K562 (cell line): ENCODE measurements at regions not wholly inside any gene's neighbourhood (a gene's known extent, or its start where the extent isn't known, plus 50 kb on each side); places are given as distances from the start of the nearest gene placed in this dataset.

Experiments used
- ATAC-seq: fragments of 200-7000 bp; cut with Tn5 transposase; 3 replicates; pipeline ENCODE4 v1.9.1; 2020; ENCODE audit warnings: moderate library complexity
- BruUV-seq: library from RNA; stranded (reverse); fragments of 400-500 nt; replicated peaks from 2 replicates; lab custom pipeline; 2021; lab: Mats Ljungman, UMichigan
- CTCF ChIA-PET: fragments of 300-600 bp; formaldehyde crosslinking; extraction: SDS; loops from one replicate; lab custom pipeline; 2021; ENCODE audit warnings: low intra/inter-chr PET ratio; lab: Yijun Ruan, JAX
- POLR2A ChIA-PET: fragments of 300-600, 350-650 bp; sonication (Branson Sonifier 250); formaldehyde crosslinking; extraction: SDS; loops from one replicate; lab custom pipeline; 2021; ENCODE audit warnings: antibody characterized with exemption, inconsistent platforms; lab: Yijun Ruan, JAX
- DNase-seq, 4 experiments: peaks; one replicate each; pipeline versions ENCODE4 v3.0.0 to v3.0.0-alpha.2; 2011 to 2018; ENCODE audit warnings: low spot score in 3 of 4, mixed read lengths in 3 of 4; ENCODE audit errors: extremely low read depth in 1 of 4
- FAIRE-seq: peaks from 2 replicates; lab custom pipeline; 2011; peaks lifted over from hg19 to GRCh38; lab: Jason Lieb, UNC
- H2AFZ ChIP-seq: 2 replicates; pipeline ENCODE4 v1.6.0; 2011; ENCODE audit warnings: low read depth, low read length, control low read depth, inconsistent platforms
- H3K27ac ChIP-seq: fragments of 200-600 bp; 3 replicates; pipeline ENCODE4 v1.8.0; 2011; ENCODE audit warnings: low read depth, mild to moderate bottlenecking, control low read depth, inconsistent platforms, low read length, moderate library complexity, mixed read lengths; ENCODE audit errors: extremely low read depth
- H3K27me3 ChIP-seq, 2 experiments: fragments of 300-600 bp in 1 of 2; 2 replicates in 1 of 2; 3 replicates in 1 of 2; pipeline versions ENCODE4 v1.6.0 to v1.8.0; 2011; ENCODE audit warnings: inconsistent platforms in 2 of 2, low read length in 2 of 2, mild to moderate bottlenecking in 1 of 2, mixed read lengths in 1 of 2, moderate library complexity in 1 of 2; ENCODE audit not compliant: control insufficient read depth in 2 of 2, insufficient read depth in 2 of 2
- H3K36me3 ChIP-seq: fragments of 300-600 bp; 3 replicates; pipeline ENCODE4 v1.8.0; 2011; ENCODE audit warnings: mild to moderate bottlenecking, low read length, inconsistent platforms; ENCODE audit not compliant: control insufficient read depth, insufficient read depth
- H3K4me1 ChIP-seq, 2 experiments: fragments of 200-600 bp in 1 of 2; replicated peaks in 1 of 2; 2 replicates in 1 of 2; 3 replicates in 1 of 2; pipeline versions ENCODE4 v1.5.1 to v1.8.0; 2011; ENCODE audit warnings: inconsistent platforms in 2 of 2, low read length in 2 of 2, mild to moderate bottlenecking in 1 of 2, mixed read lengths in 1 of 2, moderate library complexity in 1 of 2; ENCODE audit not compliant: control insufficient read depth in 2 of 2, insufficient read depth in 2 of 2
- H3K4me2 ChIP-seq: 2 replicates; pipeline ENCODE4 v1.6.1; 2011; ENCODE audit warnings: low read length, control low read depth, inconsistent platforms, mixed read lengths; ENCODE audit not compliant: insufficient read depth
- H3K4me3 ChIP-seq: fragments of 200-600 bp; sonication (generic), shearing (Covaris generic); 2 replicates; pipeline ENCODE4 v1.5.1; 2016; ENCODE audit warnings: control low read depth, inconsistent platforms
- H3K79me2 ChIP-seq: fragments of 200-600 bp; 3 replicates; pipeline ENCODE4 v1.8.0; 2011; ENCODE audit warnings: low read length, inconsistent platforms; ENCODE audit not compliant: control insufficient read depth, insufficient read depth
- H3K9ac ChIP-seq, 2 experiments: 2 replicates each; pipeline versions ENCODE4 v1.6.0 to v1.6.1; 2011; ENCODE audit warnings: low read depth in 2 of 2, low read length in 2 of 2, control low read depth in 1 of 2, inconsistent platforms in 1 of 2, mild to moderate bottlenecking in 1 of 2, mixed read lengths in 1 of 2; ENCODE audit not compliant: insufficient read depth in 1 of 2
- H3K9me1 ChIP-seq: one replicate; pipeline ENCODE4 v1.6.0; 2011; ENCODE audit warnings: inconsistent platforms, mild to moderate bottlenecking, low read length, moderate library complexity; ENCODE audit not compliant: control insufficient read depth, insufficient read depth
- H3K9me3 ChIP-seq: replicated peaks from 2 replicates; pipeline ENCODE4 v1.5.1; 2011; ENCODE audit warnings: low read depth, low read length, inconsistent platforms; ENCODE audit not compliant: control insufficient read depth, insufficient read depth
- H4K20me1 ChIP-seq: replicated peaks from 2 replicates; pipeline ENCODE4 v1.6.1; 2011; ENCODE audit warnings: low read length, inconsistent platforms, mixed read lengths; ENCODE audit not compliant: control insufficient read depth, insufficient read depth
- FOSL1 ChIP-seq: fragments of 200-800 bp; sonication (Bioruptor generic); conservative IDR thresholded peaks from 2 replicates; pipeline ENCODE4 v1.6.1; 2016; ENCODE audit warnings: missing genetic modification characterization, missing compliant biosample characterization
- RBM14 ChIP-seq: fragments of 200-400 bp; formaldehyde crosslinking; IDR thresholded peaks from 2 replicates; pipeline ENCODE4 v1.6.1; 2018; ENCODE audit warnings: low read depth, mild to moderate bottlenecking, low read length, moderate library complexity, borderline replicate concordance; ENCODE audit not compliant: insufficient read depth
- USF2 ChIP-seq: sonication (generic); formaldehyde crosslinking; IDR thresholded peaks from 2 replicates; pipeline ENCODE4 v1.5.0; 2020; ENCODE audit warnings: missing genetic modification reagents
- WGBS: fragments of 100-300 bp; shearing (Covaris generic); methylation state at CpG from one replicate; pipeline ENCODE4 v1.1.6; 2016; ENCODE audit warnings: low coverage, mixed read lengths; ENCODE audit not compliant: insufficient coverage; ENCODE audit errors: missing lambda C conversion rate; 5-methylcytosine and 5-hydroxymethylcytosine counted together
- in situ Hi-C: fragments of 300-500 bp; cut with MboI; formaldehyde crosslinking; loops from 4 replicates; pipeline ENCODE4 v1.15.0; 2018; ENCODE audit warnings: inconsistent platforms, mixed read lengths
- intact Hi-C: fragments of 100-400 bp; cut with micrococcal nuclease; formaldehyde crosslinking; loops from 2 replicates; pipeline ENCODE4 v1.14.2; 2022
- TF ChIP-seq, protein P1 (sequence below): fragments of 250-450 bp; sonication (Bioruptor Pico); IDR thresholded peaks from 2 replicates; pipeline ENCODE4 v1.5.0; 2021

GRCh38 chr7:25642849-25643248 is 414.6 kb upstream of the NPVF start:
- in situ Hi-C loops (no loop called here), intact Hi-C loops (no loop called here)
- Histone ChIP-seq H3K9me3 (no peaks in the 10 kb centered on the region), H3K27me3 (no peaks in the 10 kb centered on the region), H3K9me1 (no peaks in the 10 kb centered on the region), H3K4me1 (peaks cover 0 to 24% of the 10 kb centered on the region in 2 experiments; a peak in 3 of 5 replicates), H3K4me3 (no peak overlapping the region), H3K36me3 (no peaks in the 10 kb centered on the region), H2AFZ (no peak overlapping the region), H3K9ac (no peak overlapping the region), H3K27ac (no peak overlapping the region), H4K20me1 (no peaks in the 10 kb centered on the region), H3K4me2 (no peak overlapping the region), H3K79me2 (no peaks in the 10 kb centered on the region)
- ATAC-seq (no peak), DNase-seq (no peak), FAIRE-seq (no peak)
- BruUV-seq = no TSS peak
- CTCF ChIA-PET = interaction anchor here (0.7 kb wide), 1 partner anchor 8 kb away, joined by 3 read pairs; no protein-coding TSS in a partner anchor
- TF ChIP-seq, protein P1, sequence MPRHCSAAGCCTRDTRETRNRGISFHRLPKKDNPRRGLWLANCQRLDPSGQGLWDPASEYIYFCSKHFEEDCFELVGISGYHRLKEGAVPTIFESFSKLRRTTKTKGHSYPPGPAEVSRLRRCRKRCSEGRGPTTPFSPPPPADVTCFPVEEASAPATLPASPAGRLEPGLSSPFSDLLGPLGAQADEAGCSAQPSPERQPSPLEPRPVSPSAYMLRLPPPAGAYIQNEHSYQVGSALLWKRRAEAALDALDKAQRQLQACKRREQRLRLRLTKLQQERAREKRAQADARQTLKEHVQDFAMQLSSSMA (CRISPR knock-in tag) = no peak
- TF ChIP-seq USF2 = peak; percentile 35; the same call in 1 of the 2 replicates
- peak; percentile 52; the same call in 1 of the 2 replicates for TF ChIP-seq FOSL1
- POLR2A ChIA-PET = interaction anchor here (0.6 kb wide), 1 partner anchor 67 kb away, joined by 3 read pairs; no protein-coding TSS in a partner anchor
- WGBS = 7% methylated on average over 3 of the region's 3 CpGs

GRCh38 chr7:25643286-25643685 is 415.0 kb upstream of the NPVF start:
- intact Hi-C loops (no loop called here), in situ Hi-C loops (no loop called here)
- CTCF ChIA-PET = interaction anchor here (0.7 kb wide), 1 partner anchor 8 kb away, joined by 3 read pairs; no protein-coding TSS in a partner anchor
- no peaks in the 10 kb centered on the region for H3K27me3 ChIP-seq
- no peak overlapping the region for H3K9ac ChIP-seq
- H3K9me3 ChIP-seq = no peaks in the 10 kb centered on the region
- peaks cover 0 to 28% of the 10 kb centered on the region in 2 experiments; a peak in 3 of 5 replicates for H3K4me1 ChIP-seq
- 10% methylated on average over 5 of the region's 5 CpGs for WGBS
- no peak overlapping the region for H3K4me2 ChIP-seq
- DNase-seq (no peak), FAIRE-seq (no peak), ATAC-seq (no peak)
- no peak overlapping the region; the same call in 2 of the 3 replicates for H3K27ac ChIP-seq
- H3K79me2 ChIP-seq = no peaks in the 10 kb centered on the region
- no peaks in the 10 kb centered on the region for H3K9me1 ChIP-seq
- H3K36me3 ChIP-seq = no peaks in the 10 kb centered on the region
- no peaks in the 10 kb centered on the region for H4K20me1 ChIP-seq
- POLR2A ChIA-PET = no interaction called here
- BruUV-seq = no TSS peak
- peak overlapping the region; percentile 52; the same call in 1 of the 2 replicates for H2AFZ ChIP-seq
- no peak overlapping the region for H3K4me3 ChIP-seq
- no peak for TF ChIP-seq RBM14
